ENCODE measurements at regions not wholly inside any gene's neighbourhood (a gene's known extent, or its start where the extent isn't known, plus 50 kb on each side); places are given as distances from the start of the nearest gene placed in this dataset.

DNA sequence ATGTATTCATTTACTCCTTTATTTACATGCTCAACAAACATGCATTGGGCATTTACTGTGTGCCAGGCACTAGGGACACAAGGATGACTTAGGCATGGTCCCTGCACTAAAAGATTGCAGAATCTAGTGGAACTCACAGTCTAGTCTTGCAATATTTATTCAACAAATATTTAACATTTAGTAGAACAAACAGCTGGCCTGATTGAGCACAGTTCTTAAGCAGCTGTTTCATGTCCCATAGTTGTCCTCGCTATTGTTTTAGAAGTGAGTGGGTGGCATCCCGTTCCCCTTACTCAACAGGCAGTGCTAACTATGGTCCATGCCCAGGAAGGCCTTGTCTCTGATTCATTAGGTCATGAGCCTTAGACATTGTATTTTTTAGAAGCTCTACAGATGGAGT is 459.9 kb upstream of the CADM1 start:
- DNase-seq = no peak
- no peak overlapping the region for H3K4me3 Mint-ChIP-seq (ENCODE audit: unreplicated experiment)

DNA sequence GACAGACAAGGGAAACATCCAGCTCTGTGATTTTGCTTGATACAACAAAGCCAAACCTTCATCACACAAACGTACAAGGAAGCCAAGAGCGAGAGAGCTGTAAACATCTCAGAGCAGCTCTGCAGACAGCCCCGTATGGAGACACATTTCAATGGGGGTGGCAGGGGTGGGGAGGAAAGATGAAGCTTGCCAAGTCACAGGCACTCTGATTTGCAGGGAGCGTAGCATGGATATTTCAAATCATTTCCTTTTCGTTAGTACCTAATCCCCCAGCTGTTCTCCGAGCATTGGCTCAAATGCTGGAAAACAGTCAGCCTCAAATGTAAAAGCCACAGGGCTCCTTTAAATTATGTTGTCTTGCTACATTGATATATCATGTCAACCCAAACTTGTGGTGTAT is 458.9 kb upstream of the CADM1 start:
- Mint-ChIP-seq H3K36me3 (ENCODE audit: unreplicated experiment) (peaks cover 3% of the 10 kb centered on the region), H3K9me3 (ENCODE audit: unreplicated experiment) (peaks cover 12% of the 10 kb centered on the region), H3K27me3 (ENCODE audit: unreplicated experiment) (peaks cover 10% of the 10 kb centered on the region), H3K4me3 (ENCODE audit: unreplicated experiment) (no peak overlapping the region), H3K27ac (ENCODE audit: unreplicated experiment) (no peak overlapping the region), H3K4me1 (ENCODE audit: low read depth, unreplicated experiment) (peaks cover 60% of the 10 kb centered on the region)
- DNase-seq = no peak
- TF ChIP-seq, protein P1, sequence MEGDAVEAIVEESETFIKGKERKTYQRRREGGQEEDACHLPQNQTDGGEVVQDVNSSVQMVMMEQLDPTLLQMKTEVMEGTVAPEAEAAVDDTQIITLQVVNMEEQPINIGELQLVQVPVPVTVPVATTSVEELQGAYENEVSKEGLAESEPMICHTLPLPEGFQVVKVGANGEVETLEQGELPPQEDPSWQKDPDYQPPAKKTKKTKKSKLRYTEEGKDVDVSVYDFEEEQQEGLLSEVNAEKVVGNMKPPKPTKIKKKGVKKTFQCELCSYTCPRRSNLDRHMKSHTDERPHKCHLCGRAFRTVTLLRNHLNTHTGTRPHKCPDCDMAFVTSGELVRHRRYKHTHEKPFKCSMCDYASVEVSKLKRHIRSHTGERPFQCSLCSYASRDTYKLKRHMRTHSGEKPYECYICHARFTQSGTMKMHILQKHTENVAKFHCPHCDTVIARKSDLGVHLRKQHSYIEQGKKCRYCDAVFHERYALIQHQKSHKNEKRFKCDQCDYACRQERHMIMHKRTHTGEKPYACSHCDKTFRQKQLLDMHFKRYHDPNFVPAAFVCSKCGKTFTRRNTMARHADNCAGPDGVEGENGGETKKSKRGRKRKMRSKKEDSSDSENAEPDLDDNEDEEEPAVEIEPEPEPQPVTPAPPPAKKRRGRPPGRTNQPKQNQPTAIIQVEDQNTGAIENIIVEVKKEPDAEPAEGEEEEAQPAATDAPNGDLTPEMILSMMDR (IDR thresholded peaks at IDR 0.05; ENCODE audit: partially characterized antibody, unreplicated experiment) = no peak

More for the DNA sequence above, 459.9 kb upstream of the CADM1 start:
- Mint-ChIP-seq H3K9me3 (ENCODE audit: unreplicated experiment) (peaks cover 12% of the 10 kb centered on the region), H3K27ac (ENCODE audit: unreplicated experiment) (no peak overlapping the region), H3K36me3 (ENCODE audit: unreplicated experiment) (peaks cover 5% of the 10 kb centered on the region), H3K4me1 (ENCODE audit: low read depth, unreplicated experiment) (peaks cover 51% of the 10 kb centered on the region), H3K27me3 (ENCODE audit: unreplicated experiment) (peaks cover 9% of the 10 kb centered on the region)
- TF ChIP-seq, protein P1 (IDR thresholded peaks at IDR 0.05; ENCODE audit: partially characterized antibody, unreplicated experiment) = no peak

- H3K9me3 Mint-ChIP-seq (ENCODE audit: unreplicated experiment) = peaks cover 9% of the 10 kb centered on the region
- peak overlapping the region; percentile 28 for H3K4me3 Mint-ChIP-seq (ENCODE audit: unreplicated experiment)
- peak overlapping the region; percentile 66 for H3K27ac Mint-ChIP-seq (ENCODE audit: unreplicated experiment)
- no peaks in the 10 kb centered on the region for H3K36me3 Mint-ChIP-seq (ENCODE audit: unreplicated experiment)
- DNase-seq = peak; percentile 32
- TF ChIP-seq, protein P1 (IDR thresholded peaks at IDR 0.05; ENCODE audit: partially characterized antibody, unreplicated experiment) = no peak
- H3K27me3 Mint-ChIP-seq (ENCODE audit: unreplicated experiment) = peaks cover 10% of the 10 kb centered on the region
- H3K4me1 Mint-ChIP-seq (ENCODE audit: low read depth, unreplicated experiment) = peaks cover 63% of the 10 kb centered on the region
Observed at GRCh38 chr11:115961159-115962003, 457.2 kb upstream of the CADM1 start.

DNA sequence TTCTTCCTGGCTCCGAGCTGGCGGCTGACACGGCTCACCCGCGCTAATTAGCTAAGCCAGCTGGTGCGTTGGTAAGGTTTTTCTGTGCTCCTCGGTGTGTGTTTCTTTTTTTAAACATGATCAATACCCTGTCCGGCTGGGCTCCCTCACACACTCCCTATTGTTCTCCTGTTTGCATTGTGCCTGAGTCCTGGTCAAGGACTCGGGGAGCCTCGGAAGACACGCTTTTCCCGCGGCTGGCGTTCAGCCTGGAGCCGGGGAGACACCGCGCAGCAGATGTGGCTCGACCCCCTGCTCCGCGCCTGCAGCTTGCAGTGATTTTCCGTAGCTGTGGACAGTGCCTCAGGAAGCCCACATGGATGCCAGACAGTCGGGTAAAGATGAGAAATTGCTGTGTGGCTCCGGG is 454.9 kb upstream of the CADM1 start:
- Mint-ChIP-seq H3K4me3 (ENCODE audit: unreplicated experiment) (peak overlapping the region; percentile 75), H3K27ac (ENCODE audit: unreplicated experiment) (peak overlapping the region; percentile 99), H3K9me3 (ENCODE audit: unreplicated experiment) (peaks cover 6% of the 10 kb centered on the region), H3K27me3 (ENCODE audit: unreplicated experiment) (peaks cover 10% of the 10 kb centered on the region), H3K4me1 (ENCODE audit: low read depth, unreplicated experiment) (peaks cover 50% of the 10 kb centered on the region), H3K36me3 (ENCODE audit: unreplicated experiment) (no peaks in the 10 kb centered on the region)
- DNase-seq = peak; percentile 49
- TF ChIP-seq, protein P1 (IDR thresholded peaks at IDR 0.05; ENCODE audit: partially characterized antibody, unreplicated experiment) = no peak
